HepG2 (cell line): ENCODE measurements at regions not wholly inside any gene's neighbourhood (a gene's known extent, or its start where the extent isn't known, plus 50 kb on each side); places are given as distances from the start of the nearest gene placed in this dataset.
A peak's percentile ranks its signal among the peaks of the same experiment; 100 is the strongest.

ENCODE experiments used
- ATAC-seq: fragments of 200-7000 bp; cut with Tn5 transposase; 3 replicates; pipeline ENCODE4 v1.9.1; 2020; ENCODE audit warnings: mild to moderate bottlenecking, moderate library complexity
- BruUV-seq: library from RNA; stranded (reverse); fragments of 400-500 nt; replicated peaks from 2 replicates; lab custom pipeline; 2021; lab: Mats Ljungman, UMichigan
- CTCF ChIA-PET: fragments of 300-600 bp; formaldehyde crosslinking; extraction: SDS; loops from one replicate; lab custom pipeline; 2021; ENCODE audit warnings: low total read pairs, inconsistent platforms, low intra/inter-chr PET ratio; lab: Yijun Ruan, JAX
- POLR2A ChIA-PET: fragments of 350-600 bp; sonication (Branson Sonifier 250); formaldehyde crosslinking; loops from one replicate; lab custom pipeline; 2020; ENCODE audit warnings: antibody characterized with exemption, inconsistent platforms; lab: Yijun Ruan, JAX
- DNase-seq: peaks from one replicate; pipeline ENCODE4 v3.0.0-alpha.2; 2015; ENCODE audit warnings: low spot score
- FAIRE-seq: peaks from 3 replicates; lab custom pipeline; 2011; peaks lifted over from hg19 to GRCh38; lab: Jason Lieb, UNC
- H2AFZ ChIP-seq: one replicate; pipeline ENCODE4 v1.6.1; 2011; ENCODE audit warnings: low read length, inconsistent platforms
- H3K27ac ChIP-seq: fragments of 300-600 bp; 3 replicates; pipeline ENCODE4 v1.8.0; 2011; ENCODE audit warnings: mixed run types, mild to moderate bottlenecking, mixed read lengths, low read length, inconsistent platforms; ENCODE audit not compliant: insufficient read depth; ENCODE audit errors: extremely low read length
- H3K27me3 ChIP-seq, 2 experiments: fragments of 200-600 bp in 1 of 2; 2 replicates in 1 of 2; 3 replicates in 1 of 2; pipeline versions ENCODE4 v1.6.0 to v1.8.0; 2011; ENCODE audit warnings: low read length in 2 of 2, mild to moderate bottlenecking in 2 of 2, moderate library complexity in 2 of 2, inconsistent platforms in 1 of 2; ENCODE audit not compliant: insufficient read depth in 2 of 2, control insufficient read depth in 1 of 2
- H3K36me3 ChIP-seq, 2 experiments: fragments of 200-600 bp in 1 of 2; replicated peaks in 1 of 2; 2 replicates in 1 of 2; 3 replicates in 1 of 2; pipeline versions ENCODE4 v1.5.1 to v1.8.0; 2011; ENCODE audit warnings: low read length in 2 of 2, inconsistent platforms in 1 of 2; ENCODE audit not compliant: insufficient read depth in 2 of 2, control insufficient read depth in 1 of 2
- H3K4me1 ChIP-seq: 2 replicates; pipeline ENCODE4 v1.5.1; 2012; ENCODE audit warnings: low read length, inconsistent platforms; ENCODE audit not compliant: insufficient read depth
- H3K4me2 ChIP-seq: 2 replicates; pipeline ENCODE4 v1.6.0; 2011; ENCODE audit warnings: low read depth, low read length, inconsistent platforms
- H3K4me3 ChIP-seq, 3 experiments: fragments of 200-600 bp in 1 of 3; sonication (generic), shearing (Covaris generic) in 1 of 3; replicated peaks in 1 of 3; 2 replicates each; pipeline ENCODE4 v1.5.1; 2011 to 2016; ENCODE audit warnings: low read length in 3 of 3, inconsistent platforms in 2 of 3, low read depth in 2 of 3, mild to moderate bottlenecking in 2 of 3, control low read depth in 1 of 3, mixed read lengths in 1 of 3; ENCODE audit not compliant: insufficient read depth in 1 of 3
- H3K79me2 ChIP-seq: one replicate; pipeline ENCODE4 v1.6.1; 2011; ENCODE audit warnings: low read length, inconsistent platforms; ENCODE audit not compliant: insufficient read depth
- H3K9ac ChIP-seq: 2 replicates; pipeline ENCODE4 v1.6.0; 2011; ENCODE audit warnings: mild to moderate bottlenecking, low read depth, low read length, inconsistent platforms; ENCODE audit not compliant: insufficient read depth
- H3K9me3 ChIP-seq: 2 replicates; pipeline ENCODE4 v1.5.1; 2012; ENCODE audit warnings: mild to moderate bottlenecking, low read length
- H4K20me1 ChIP-seq: 2 replicates; pipeline ENCODE4 v1.6.0; 2011; ENCODE audit warnings: inconsistent platforms, mild to moderate bottlenecking, low read length, moderate library complexity; ENCODE audit not compliant: insufficient read depth
- FOSL2 ChIP-seq: sonication (generic); formaldehyde crosslinking; IDR thresholded peaks from 2 replicates; pipeline ENCODE4 v1.4.0; 2020; ENCODE audit warnings: missing genetic modification reagents
- MATR3 ChIP-seq: sonication (generic); formaldehyde crosslinking; IDR thresholded peaks from 2 replicates; pipeline ENCODE4 v1.4.0; 2020; ENCODE audit warnings: missing genetic modification reagents
- PITX1 ChIP-seq: sonication (generic); formaldehyde crosslinking; IDR thresholded peaks from 2 replicates; pipeline ENCODE4 v1.5.1; 2020; ENCODE audit warnings: mild to moderate bottlenecking, missing genetic modification reagents
- RARA ChIP-seq: IDR thresholded peaks from 2 replicates; pipeline ENCODE4 v1.6.1; 2016; ENCODE audit warnings: missing genetic modification reagents, missing compliant biosample characterization
- ZMYM3 ChIP-seq: sonication (generic); formaldehyde crosslinking; IDR thresholded peaks from 2 replicates; pipeline ENCODE4 v1.5.1; 2020; ENCODE audit warnings: mild to moderate bottlenecking, missing genetic modification reagents
- ZNF501 ChIP-seq: sonication (generic); formaldehyde crosslinking; IDR thresholded peaks from 2 replicates; pipeline ENCODE4 v1.5.1; 2020; ENCODE audit warnings: mild to moderate bottlenecking, moderate library complexity, missing genetic modification reagents
- ZNF644 ChIP-seq: IDR thresholded peaks from 2 replicates; pipeline ENCODE4 v1.6.1; 2016; ENCODE audit warnings: low read depth
- ZNF776 ChIP-seq: sonication (generic); formaldehyde crosslinking; IDR thresholded peaks from 2 replicates; pipeline ENCODE4 v1.4.0; 2020; ENCODE audit warnings: mild to moderate bottlenecking, missing genetic modification reagents
- ZSCAN9 ChIP-seq: IDR thresholded peaks from 2 replicates; pipeline ENCODE4 v1.6.1; 2016; ENCODE audit warnings: borderline replicate concordance
- WGBS: methylation state at CpG from one replicate; pipeline ENCODE4 v1.1.6; 2017; ENCODE audit warnings: low lambda C conversion rate; 5-methylcytosine and 5-hydroxymethylcytosine counted together
- in situ Hi-C: cut with HindIII; loops from 2 replicates; pipeline ENCODE4 v1.10.0; 2017; ENCODE audit warnings: low pct_unique_long_range_greater_than_20kb; ENCODE audit not compliant: extremely low pct_ligation_motif_present
- intact Hi-C: fragments of 100-400 bp; cut with micrococcal nuclease; formaldehyde crosslinking; loops from one replicate; pipeline ENCODE4 v1.10.0; 2022; ENCODE audit not compliant: unreplicated experiment
- TF ChIP-seq, protein P1 (sequence below): sonication (generic); formaldehyde crosslinking; IDR thresholded peaks from 2 replicates; pipeline ENCODE4 v1.4.0; 2020; ENCODE audit warnings: missing genetic modification reagents

DNA sequence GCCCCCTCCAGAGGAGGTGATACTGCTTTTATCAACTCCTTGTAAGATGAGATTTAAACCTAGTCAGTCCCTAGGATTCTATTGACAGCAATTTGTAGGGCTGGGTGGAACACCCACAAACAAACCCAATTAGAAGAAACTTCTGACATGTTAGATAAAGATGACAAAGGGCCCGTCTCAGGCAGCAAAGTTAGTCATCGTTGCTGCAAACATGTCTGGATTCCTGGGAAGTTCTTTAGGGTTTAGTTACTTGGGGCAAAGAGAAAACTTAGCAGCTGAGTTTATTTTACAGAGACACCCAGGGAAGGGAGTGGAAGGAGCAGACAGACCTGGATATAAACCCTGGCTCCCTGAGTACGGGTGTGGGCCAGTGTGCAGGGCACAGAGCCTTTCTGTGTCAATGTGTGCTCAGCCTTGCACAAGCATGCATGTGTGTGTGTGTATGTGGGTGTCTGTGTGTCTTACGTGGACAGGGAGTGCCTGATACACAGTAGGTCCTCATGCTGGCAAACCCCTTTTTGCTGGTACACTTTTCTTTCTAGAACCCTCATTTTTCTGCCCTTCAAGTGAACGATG lies 130.0 kb upstream of the STX18 start (continued):
- TF ChIP-seq, protein P1, sequence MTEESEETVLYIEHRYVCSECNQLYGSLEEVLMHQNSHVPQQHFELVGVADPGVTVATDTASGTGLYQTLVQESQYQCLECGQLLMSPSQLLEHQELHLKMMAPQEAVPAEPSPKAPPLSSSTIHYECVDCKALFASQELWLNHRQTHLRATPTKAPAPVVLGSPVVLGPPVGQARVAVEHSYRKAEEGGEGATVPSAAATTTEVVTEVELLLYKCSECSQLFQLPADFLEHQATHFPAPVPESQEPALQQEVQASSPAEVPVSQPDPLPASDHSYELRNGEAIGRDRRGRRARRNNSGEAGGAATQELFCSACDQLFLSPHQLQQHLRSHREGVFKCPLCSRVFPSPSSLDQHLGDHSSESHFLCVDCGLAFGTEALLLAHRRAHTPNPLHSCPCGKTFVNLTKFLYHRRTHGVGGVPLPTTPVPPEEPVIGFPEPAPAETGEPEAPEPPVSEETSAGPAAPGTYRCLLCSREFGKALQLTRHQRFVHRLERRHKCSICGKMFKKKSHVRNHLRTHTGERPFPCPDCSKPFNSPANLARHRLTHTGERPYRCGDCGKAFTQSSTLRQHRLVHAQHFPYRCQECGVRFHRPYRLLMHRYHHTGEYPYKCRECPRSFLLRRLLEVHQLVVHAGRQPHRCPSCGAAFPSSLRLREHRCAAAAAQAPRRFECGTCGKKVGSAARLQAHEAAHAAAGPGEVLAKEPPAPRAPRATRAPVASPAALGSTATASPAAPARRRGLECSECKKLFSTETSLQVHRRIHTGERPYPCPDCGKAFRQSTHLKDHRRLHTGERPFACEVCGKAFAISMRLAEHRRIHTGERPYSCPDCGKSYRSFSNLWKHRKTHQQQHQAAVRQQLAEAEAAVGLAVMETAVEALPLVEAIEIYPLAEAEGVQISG: no peak
- no peak for TF ChIP-seq ZSCAN9 (CRISPR knock-in tag)
- no peak for TF ChIP-seq ZMYM3

DNA sequence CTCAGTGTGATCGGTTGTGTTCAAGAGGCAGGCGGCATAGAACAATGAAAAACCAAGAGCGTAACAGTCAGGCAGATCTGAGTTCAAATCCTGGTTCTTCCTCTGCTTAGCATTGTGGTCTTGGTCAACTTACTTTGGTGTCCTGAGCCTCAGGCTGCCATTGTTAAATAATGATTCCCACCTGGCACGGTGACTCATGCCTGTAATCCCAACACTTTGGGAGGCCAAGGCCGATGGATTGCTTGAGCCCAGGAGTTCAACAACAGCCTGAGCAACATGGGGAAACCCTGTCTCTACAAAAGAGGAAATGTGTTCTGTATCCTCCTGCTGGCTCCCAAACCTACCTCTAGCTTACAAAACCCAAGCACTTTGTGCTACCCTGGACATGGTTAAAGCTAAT lies 129.0 kb upstream of the STX18 start:
- H3K27me3 ChIP-seq: no peaks in the 10 kb centered on the region
- intact Hi-C loops (no loop called here), in situ Hi-C loops (no loop called here)
- H3K4me3 ChIP-seq: no peak overlapping the region
- no peaks in the 10 kb centered on the region for H3K79me2 ChIP-seq
- no peak overlapping the region for H3K4me2 ChIP-seq
- no peaks in the 10 kb centered on the region for H4K20me1 ChIP-seq
- ChIA-PET CTCF (no interaction called here), POLR2A (no interaction called here)
- DNase-seq: peak; percentile 29
- H3K9me3 ChIP-seq: no peaks in the 10 kb centered on the region
- H2AFZ ChIP-seq: no peak overlapping the region
- FAIRE-seq: no peak
- H3K9ac ChIP-seq: no peak overlapping the region
- no peaks in the 10 kb centered on the region for H3K36me3 ChIP-seq
- WGBS: 67% methylated on average over 5 of the region's 5 CpGs
- H3K4me1 ChIP-seq: peaks cover 26% of the 10 kb centered on the region
- no TSS peak for BruUV-seq
- no peak for TF ChIP-seq MATR3 (CRISPR knock-in tag)
- peak; percentile 86 for TF ChIP-seq FOSL2 (CRISPR knock-in tag)
- TF ChIP-seq RARA (CRISPR knock-in tag): peak; percentile 28; the same call in 1 of the 2 replicates
- 0 out of 2 replicates have a peak, but pooled peaks have one; percentile 53 for TF ChIP-seq ZNF644 (CRISPR knock-in tag)
- peak; percentile 40; the same call in 1 of the 2 replicates for TF ChIP-seq PITX1
- no peak for TF ChIP-seq ZNF776 (CRISPR knock-in tag)
- 0 out of 2 replicates have a peak, but pooled peaks have one; percentile 22 for TF ChIP-seq ZNF501 (CRISPR knock-in tag)
- TF ChIP-seq ZMYM3: 0 out of 2 replicates have a peak, but pooled peaks have one; percentile 25
- H3K27ac ChIP-seq: no peak overlapping the region
- peak; percentile 36; the same call in 2 of the 3 replicates for ATAC-seq
